ENCODE measurements at regions not wholly inside any gene's neighbourhood (a gene's known extent, or its start where the extent isn't known, plus 50 kb on each side); places are given as distances from the start of the nearest gene placed in this dataset.

DNA sequence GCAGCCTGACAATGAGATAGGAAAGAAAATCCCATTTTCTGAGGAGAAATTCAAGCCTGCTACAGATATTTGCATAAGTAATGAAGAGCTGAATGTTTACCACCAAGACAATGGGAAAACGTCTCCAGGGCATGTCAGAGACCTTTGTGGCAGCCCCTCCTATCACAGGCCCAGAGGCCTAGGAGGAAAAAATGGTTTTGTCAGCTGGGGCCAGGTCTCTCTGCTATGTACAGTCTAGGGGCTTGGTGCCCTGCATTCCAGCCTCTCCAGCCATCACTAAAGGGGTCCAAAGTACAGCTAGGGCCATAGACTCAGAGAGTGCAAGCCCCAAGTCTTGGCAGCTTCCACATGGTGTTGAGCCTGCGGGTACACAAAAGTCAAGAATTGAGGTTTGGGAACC lies 361.6 kb upstream of the ANXA10 start:
- no peak for DNase-seq (ENCODE audit: extremely low read depth, insufficient read length)
- Histone ChIP-seq H3K4me3 (replicated peaks; ENCODE audit: low read depth, low read length) (no peak overlapping the region), H3K36me3 (ENCODE audit: control insufficient read depth, insufficient read depth, low read length) (no peaks in the 10 kb centered on the region), H3K27me3 (replicated peaks; ENCODE audit: control insufficient read depth, insufficient read depth, low read length) (no peaks in the 10 kb centered on the region)
- TF ChIP-seq, protein P1, sequence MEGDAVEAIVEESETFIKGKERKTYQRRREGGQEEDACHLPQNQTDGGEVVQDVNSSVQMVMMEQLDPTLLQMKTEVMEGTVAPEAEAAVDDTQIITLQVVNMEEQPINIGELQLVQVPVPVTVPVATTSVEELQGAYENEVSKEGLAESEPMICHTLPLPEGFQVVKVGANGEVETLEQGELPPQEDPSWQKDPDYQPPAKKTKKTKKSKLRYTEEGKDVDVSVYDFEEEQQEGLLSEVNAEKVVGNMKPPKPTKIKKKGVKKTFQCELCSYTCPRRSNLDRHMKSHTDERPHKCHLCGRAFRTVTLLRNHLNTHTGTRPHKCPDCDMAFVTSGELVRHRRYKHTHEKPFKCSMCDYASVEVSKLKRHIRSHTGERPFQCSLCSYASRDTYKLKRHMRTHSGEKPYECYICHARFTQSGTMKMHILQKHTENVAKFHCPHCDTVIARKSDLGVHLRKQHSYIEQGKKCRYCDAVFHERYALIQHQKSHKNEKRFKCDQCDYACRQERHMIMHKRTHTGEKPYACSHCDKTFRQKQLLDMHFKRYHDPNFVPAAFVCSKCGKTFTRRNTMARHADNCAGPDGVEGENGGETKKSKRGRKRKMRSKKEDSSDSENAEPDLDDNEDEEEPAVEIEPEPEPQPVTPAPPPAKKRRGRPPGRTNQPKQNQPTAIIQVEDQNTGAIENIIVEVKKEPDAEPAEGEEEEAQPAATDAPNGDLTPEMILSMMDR (IDR thresholded peaks at IDR 0.05; ENCODE audit: insufficient read depth, low read length, poor library complexity, severe bottlenecking), result no peak

DNA sequence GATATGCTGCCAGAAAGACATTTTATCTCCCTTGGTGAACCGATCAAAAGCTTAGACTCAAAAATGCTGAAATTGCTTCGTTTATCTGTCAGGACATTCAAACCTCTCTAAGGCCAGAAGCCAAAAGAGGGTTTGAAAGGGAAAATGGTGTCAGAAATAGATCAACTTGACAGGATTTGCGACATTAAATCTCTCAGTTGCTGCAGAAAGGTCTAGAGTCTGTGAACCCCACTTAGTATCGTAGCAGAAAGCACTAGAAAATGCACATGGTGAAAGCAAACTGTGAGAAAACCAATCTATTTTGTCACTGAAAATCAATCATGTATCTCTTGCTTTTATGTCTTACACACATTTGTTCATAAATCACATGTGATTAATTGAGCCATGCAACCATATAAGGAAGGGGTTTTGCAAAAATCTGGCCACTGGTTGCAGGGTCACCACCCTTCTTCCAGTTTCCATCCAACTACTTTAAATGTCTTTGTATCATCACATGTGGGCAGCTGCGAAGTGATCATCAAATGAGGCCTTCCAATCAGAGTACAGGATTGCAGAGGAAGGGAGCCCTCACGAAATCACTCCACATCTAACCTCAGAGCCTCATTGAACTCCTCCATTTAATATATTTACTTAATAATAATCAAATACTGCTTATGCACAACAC lies 347.2 kb upstream of the ANXA10 start:
- no peaks in the 10 kb centered on the region for H3K36me3 ChIP-seq (ENCODE audit: control insufficient read depth, insufficient read depth, low read length)
- TF ChIP-seq, protein P1 (IDR thresholded peaks at IDR 0.05; ENCODE audit: insufficient read depth, low read length, poor library complexity, severe bottlenecking), result no peak
- DNase-seq (ENCODE audit: extremely low read depth, insufficient read length), result no peak
- H3K4me3 ChIP-seq (replicated peaks; ENCODE audit: low read depth, low read length), result no peak overlapping the region
- H3K27me3 ChIP-seq (replicated peaks; ENCODE audit: control insufficient read depth, insufficient read depth, low read length), result no peaks in the 10 kb centered on the region

DNA sequence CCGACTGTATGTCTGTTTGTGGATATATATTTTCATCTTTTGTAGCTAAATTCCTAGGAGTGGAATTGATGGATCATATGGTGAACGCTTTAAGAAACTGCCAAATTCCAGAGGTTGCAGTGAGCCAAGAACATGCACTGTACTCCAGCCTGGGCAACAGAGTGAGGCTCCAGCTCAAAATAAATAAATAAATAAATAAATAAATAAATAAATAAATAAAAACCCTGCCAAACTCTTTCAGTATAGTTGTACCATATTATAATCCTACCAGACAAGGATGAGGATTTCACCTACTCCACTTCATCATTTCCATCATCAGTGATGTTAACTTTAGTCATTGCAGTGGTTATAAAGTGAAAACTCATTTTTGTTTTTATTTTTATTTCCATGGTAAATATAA lies 325.1 kb upstream of the ANXA10 start:
- Histone ChIP-seq H3K36me3 (ENCODE audit: control insufficient read depth, insufficient read depth, low read length) (no peaks in the 10 kb centered on the region), H3K4me3 (replicated peaks; ENCODE audit: low read depth, low read length) (no peak overlapping the region), H3K27me3 (replicated peaks; ENCODE audit: control insufficient read depth, insufficient read depth, low read length) (no peaks in the 10 kb centered on the region)
- DNase-seq (ENCODE audit: extremely low read depth, insufficient read length), result no peak
- TF ChIP-seq, protein P1 (IDR thresholded peaks at IDR 0.05; ENCODE audit: insufficient read depth, low read length, poor library complexity, severe bottlenecking), result no peak

DNA sequence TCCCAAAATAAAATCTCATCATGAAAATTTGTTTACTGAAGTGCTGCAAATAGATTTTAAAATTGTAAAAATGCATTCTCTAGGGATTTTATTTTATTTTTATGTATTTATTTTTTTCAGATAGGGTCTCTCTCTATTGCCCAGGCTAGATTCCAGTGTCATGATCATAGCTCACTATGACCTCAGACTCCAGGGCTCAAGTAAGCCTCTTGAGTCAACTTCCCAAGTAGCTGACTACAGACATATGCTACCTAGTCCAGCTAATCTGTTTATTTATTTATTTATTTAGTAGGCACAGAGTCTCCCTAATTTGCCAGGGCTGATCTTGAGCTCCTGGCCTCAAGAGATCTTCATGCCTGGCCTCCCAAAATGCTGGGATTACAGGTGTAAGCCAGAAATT lies 317.7 kb upstream of the ANXA10 start:
- TF ChIP-seq, protein P1 (IDR thresholded peaks at IDR 0.05; ENCODE audit: insufficient read depth, low read length, poor library complexity, severe bottlenecking), result no peak
- no peaks in the 10 kb centered on the region for H3K27me3 ChIP-seq (replicated peaks; ENCODE audit: control insufficient read depth, insufficient read depth, low read length)

DNA sequence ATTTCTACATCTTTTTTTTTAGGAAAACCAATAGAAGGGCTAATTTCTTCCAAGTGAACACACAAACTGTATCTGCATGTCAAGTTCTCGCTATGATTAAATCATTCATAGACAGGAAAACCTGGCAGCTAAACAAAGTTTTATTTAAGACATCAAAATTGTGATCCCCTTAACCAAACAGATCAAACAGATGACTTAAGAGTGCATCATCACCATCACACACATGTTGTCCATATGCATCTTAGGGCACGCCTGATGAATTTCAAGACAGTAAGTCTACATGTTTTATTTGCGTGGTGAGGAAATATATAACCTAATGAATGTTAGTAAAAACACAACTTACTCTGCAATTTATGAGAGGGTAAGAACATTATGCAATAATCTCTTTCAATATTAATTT lies 317.0 kb upstream of the ANXA10 start:
- Histone ChIP-seq H3K4me3 (replicated peaks; ENCODE audit: low read depth, low read length) (no peak overlapping the region), H3K36me3 (ENCODE audit: control insufficient read depth, insufficient read depth, low read length) (no peaks in the 10 kb centered on the region), H3K27me3 (replicated peaks; ENCODE audit: control insufficient read depth, insufficient read depth, low read length) (no peaks in the 10 kb centered on the region)
- TF ChIP-seq, protein P1 (IDR thresholded peaks at IDR 0.05; ENCODE audit: insufficient read depth, low read length, poor library complexity, severe bottlenecking), result no peak
- DNase-seq (ENCODE audit: extremely low read depth, insufficient read length), result no peak

More for the DNA sequence above, 317.7 kb upstream of the ANXA10 start:
- Histone ChIP-seq H3K36me3 (ENCODE audit: control insufficient read depth, insufficient read depth, low read length) (no peaks in the 10 kb centered on the region), H3K4me3 (replicated peaks; ENCODE audit: low read depth, low read length) (no peak overlapping the region)
- no peak for DNase-seq (ENCODE audit: extremely low read depth, insufficient read length)

DNA sequence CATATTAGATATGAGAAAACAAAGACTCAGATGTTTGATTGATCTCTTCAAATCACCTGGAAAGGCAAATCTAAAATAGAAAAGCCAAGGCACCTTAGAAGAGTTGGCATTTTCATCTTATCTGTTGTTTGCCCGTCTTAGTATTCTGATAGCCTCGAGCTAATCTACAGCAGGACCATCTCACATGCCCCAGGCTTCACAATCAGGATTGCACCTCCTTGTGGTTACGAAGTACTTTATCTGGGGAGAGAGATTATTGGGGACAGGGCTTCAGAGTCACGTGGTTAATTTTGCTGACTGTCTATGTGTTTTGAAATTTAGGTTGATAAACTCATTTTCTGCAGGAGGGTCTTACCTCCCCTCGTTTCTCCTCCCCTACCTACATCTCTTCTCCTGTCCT lies 313.1 kb upstream of the ANXA10 start:
- Histone ChIP-seq H3K27me3 (replicated peaks; ENCODE audit: control insufficient read depth, insufficient read depth, low read length) (no peaks in the 10 kb centered on the region), H3K4me3 (replicated peaks; ENCODE audit: low read depth, low read length) (no peak overlapping the region), H3K36me3 (ENCODE audit: control insufficient read depth, insufficient read depth, low read length) (no peaks in the 10 kb centered on the region)
- TF ChIP-seq, protein P1 (IDR thresholded peaks at IDR 0.05; ENCODE audit: insufficient read depth, low read length, poor library complexity, severe bottlenecking), result no peak
- no peak for DNase-seq (ENCODE audit: extremely low read depth, insufficient read length)

Measured in GM06990 (cell line).